ENCODE measurements at regions not wholly inside any gene's neighbourhood (a gene's known extent, or its start where the extent isn't known, plus 50 kb on each side); places are given as distances from the start of the nearest gene placed in this dataset.
A peak's percentile ranks its signal among the peaks of the same experiment; 100 is the strongest.
"Not testable (repeated sequence)": the region's sequence is repeated elsewhere in the genome, so short reads cannot be mapped to it uniquely, and the experiment has no call there.

DNA sequence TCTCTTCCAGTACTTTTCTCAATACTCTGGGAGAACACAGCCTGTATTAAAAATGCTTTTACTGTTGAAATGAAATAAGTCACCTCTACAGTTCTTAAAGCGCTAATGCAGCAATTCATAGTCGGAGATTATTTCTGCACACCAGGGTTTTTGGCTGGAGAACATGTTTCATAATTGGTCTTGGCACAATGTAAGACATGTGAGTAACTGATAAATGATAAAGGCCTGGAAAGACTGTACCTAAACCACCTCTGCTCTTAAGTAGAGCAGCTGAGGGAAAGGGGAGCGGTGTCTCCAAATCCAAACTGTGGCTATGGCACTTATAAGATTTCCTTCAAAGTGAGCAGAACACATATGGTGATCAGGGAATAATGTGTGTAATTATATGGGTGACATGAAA lies 390.3 kb upstream of the MBL2 start:
- TF ChIP-seq, protein P1, sequence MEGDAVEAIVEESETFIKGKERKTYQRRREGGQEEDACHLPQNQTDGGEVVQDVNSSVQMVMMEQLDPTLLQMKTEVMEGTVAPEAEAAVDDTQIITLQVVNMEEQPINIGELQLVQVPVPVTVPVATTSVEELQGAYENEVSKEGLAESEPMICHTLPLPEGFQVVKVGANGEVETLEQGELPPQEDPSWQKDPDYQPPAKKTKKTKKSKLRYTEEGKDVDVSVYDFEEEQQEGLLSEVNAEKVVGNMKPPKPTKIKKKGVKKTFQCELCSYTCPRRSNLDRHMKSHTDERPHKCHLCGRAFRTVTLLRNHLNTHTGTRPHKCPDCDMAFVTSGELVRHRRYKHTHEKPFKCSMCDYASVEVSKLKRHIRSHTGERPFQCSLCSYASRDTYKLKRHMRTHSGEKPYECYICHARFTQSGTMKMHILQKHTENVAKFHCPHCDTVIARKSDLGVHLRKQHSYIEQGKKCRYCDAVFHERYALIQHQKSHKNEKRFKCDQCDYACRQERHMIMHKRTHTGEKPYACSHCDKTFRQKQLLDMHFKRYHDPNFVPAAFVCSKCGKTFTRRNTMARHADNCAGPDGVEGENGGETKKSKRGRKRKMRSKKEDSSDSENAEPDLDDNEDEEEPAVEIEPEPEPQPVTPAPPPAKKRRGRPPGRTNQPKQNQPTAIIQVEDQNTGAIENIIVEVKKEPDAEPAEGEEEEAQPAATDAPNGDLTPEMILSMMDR (IDR thresholded peaks at IDR 0.05), result no peak
- TF ChIP-seq ZFX (IDR thresholded peaks at IDR 0.05; ENCODE audit: borderline replicate concordance), result no peak
- H3K27ac ChIP-seq, result no peak overlapping the region

DNA sequence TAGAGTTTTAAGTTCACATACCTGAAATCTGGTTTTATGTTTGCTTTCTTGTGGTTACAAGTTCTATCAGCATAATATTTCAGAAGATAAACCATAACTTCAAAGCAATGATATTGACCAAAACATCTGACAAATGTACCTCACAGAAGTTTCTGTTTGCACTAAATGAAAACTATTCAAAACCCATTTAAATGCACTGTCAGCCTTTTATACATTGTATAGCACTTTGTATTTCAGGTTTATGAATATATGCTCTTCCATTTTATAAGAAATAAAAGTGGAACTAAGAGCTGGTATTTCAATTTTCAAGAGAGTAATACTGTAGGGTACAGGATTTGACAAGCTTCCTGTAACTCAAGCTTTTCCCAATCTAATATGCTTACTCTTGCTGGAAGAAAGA lies 388.6 kb upstream of the MBL2 start:
- TF ChIP-seq, protein P1 (IDR thresholded peaks at IDR 0.05), result no peak
- no peak for TF ChIP-seq ZFX (IDR thresholded peaks at IDR 0.05; ENCODE audit: borderline replicate concordance)
- no peak overlapping the region for H3K27ac ChIP-seq

DNA sequence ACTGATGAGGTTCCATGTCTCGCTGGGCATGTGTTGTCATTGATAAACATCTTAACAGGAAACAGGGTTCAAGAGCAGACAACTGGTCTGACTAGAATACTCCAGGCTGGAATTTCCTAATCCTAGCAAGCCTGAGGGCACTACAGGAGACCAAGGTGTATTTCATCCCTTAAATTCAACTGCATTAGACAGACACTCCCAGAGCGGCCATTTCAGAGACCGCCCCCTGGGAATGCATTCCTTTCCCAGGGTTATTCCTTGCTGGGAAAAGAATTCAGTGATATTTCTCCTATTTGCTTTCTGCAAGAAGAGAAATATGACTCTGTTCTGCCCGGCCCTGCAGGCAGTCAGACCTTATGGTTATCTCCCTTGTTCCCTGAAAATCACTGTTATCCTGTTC lies 383.1 kb upstream of the MBL2 start:
- not testable (repeated sequence) for H3K27ac ChIP-seq

DNA sequence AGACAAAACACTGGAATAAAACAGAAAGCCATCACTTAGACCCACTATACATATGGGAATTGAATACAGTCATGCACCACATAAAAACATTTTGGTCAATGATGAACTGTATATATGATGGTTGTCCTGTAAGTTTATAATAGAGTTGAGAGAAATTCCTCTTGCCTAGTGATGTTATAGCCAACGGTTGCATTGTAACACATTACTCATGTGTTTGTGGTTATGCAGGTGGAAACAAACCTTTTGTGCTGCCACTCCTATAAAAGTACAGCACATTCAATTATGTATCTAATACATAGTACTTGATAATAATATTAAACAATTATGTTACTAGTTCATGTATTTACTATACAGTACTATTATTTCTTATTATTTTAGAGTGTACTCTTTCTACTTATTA lies 381.2 kb upstream of the MBL2 start:
- TF ChIP-seq ZFX (IDR thresholded peaks at IDR 0.05; ENCODE audit: borderline replicate concordance), result no peak
- TF ChIP-seq, protein P1 (IDR thresholded peaks at IDR 0.05), result no peak
- H3K27ac ChIP-seq, result no peak overlapping the region

DNA sequence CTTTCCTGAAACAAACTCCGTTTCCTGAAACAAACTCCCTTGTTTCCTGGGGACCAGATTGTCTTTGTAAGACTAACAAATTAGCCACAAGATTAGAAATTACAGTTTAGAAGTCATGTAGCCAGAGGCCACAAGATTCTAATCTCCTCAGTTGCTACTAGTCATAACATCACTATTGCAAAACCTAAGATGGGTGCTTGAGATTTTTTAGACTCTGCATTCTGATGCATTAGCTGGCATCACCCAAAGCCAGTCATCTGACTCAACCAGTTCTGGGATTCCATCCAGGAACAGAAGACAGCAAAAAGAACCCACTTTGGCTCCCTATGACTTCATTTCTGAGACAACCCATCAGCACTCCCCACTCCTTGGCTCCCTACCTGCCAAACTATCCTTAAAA lies 367.9 kb upstream of the MBL2 start:
- H3K27ac ChIP-seq, result no peak overlapping the region
- TF ChIP-seq, protein P1 (IDR thresholded peaks at IDR 0.05), result no peak
- no peak for TF ChIP-seq ZFX (IDR thresholded peaks at IDR 0.05; ENCODE audit: borderline replicate concordance)

DNA sequence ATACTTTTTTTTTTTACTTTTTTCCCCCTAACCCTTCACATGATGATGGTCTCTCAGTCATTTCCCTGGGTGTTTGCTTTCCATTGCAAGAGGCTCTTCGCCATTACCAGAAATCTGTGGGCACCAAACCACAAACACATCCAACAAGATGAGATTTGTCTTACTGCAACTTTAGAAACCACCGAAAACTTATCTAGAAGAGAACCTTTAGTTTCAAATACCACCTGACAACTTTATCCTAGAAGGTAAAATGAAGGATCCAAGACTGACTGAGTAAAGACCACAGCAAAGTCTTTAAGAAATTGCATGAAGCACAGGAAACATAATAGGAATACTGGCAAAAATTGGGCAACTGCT lies 363.3 kb upstream of the MBL2 start:
- TF ChIP-seq, protein P1 (IDR thresholded peaks at IDR 0.05), result no peak
- TF ChIP-seq ZFX (IDR thresholded peaks at IDR 0.05; ENCODE audit: borderline replicate concordance), result no peak
- no peak overlapping the region for H3K27ac ChIP-seq

DNA sequence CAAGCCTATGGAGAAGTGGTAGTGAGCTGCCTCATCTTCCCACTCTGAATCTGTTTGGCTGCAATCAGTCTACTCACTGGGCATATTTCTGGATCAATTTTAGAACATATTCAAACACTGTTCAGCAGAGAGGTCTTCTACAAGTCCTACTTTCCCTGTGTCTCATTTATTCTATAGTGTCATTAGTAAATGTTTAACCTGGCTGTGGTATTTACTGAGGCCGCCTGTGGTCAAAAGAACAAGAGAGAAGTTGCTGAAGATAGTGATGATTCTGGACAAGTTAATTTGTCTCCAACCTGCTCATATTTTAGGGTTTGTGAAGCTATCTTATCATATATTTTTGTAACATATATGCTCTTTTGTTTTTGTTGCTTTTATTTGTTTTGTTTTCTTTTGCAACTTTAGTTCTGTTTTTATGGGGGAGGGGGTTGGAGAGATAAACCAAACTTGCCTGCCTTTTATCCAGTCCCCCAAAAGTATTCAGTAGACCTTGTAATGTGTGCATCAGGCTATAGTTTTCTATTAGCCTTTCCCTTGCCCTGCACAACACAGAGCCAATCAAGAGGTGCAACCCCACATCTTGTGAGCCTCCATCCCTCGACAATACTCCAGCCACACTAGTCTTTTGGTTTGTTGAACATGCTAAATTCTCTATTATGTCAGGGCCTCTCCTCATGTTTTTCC lies 362.8 kb upstream of the MBL2 start:
- 0 out of 2 replicates have a peak overlapping the region, but pooled peaks have one; percentile 14 for H3K27ac ChIP-seq
- TF ChIP-seq, protein P1 (IDR thresholded peaks at IDR 0.05), result no peak
- no peak for TF ChIP-seq ZFX (IDR thresholded peaks at IDR 0.05; ENCODE audit: borderline replicate concordance)

DNA sequence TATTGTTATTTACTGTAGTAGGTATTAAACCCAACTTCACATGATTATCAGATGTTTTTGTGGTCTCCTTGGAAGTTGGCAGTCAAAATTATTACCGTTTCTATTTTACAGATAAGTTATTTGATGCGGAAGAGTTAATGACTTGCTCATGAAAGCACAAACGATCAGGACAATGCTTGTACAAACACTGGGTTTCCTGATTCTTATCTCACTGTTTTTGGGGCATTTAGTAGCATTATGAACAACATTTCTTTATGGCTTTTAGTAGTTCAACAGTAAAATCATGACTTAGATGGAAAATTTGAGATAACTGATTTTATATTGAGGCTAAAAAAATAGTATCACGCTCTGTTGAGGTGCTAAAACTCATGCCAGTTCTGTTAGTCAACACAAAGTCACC lies 361.5 kb upstream of the MBL2 start:
- no peak overlapping the region for H3K27ac ChIP-seq
- TF ChIP-seq ZFX (IDR thresholded peaks at IDR 0.05; ENCODE audit: borderline replicate concordance), result no peak
- TF ChIP-seq, protein P1 (IDR thresholded peaks at IDR 0.05), result no peak

Measured in 22Rv1 (cell line).